ENCODE measurements at regions not wholly inside any gene's neighbourhood (a gene's known extent, or its start where the extent isn't known, plus 50 kb on each side); places are given as distances from the start of the nearest gene placed in this dataset.
A peak's percentile ranks its signal among the peaks of the same experiment; 100 is the strongest.

DNA sequence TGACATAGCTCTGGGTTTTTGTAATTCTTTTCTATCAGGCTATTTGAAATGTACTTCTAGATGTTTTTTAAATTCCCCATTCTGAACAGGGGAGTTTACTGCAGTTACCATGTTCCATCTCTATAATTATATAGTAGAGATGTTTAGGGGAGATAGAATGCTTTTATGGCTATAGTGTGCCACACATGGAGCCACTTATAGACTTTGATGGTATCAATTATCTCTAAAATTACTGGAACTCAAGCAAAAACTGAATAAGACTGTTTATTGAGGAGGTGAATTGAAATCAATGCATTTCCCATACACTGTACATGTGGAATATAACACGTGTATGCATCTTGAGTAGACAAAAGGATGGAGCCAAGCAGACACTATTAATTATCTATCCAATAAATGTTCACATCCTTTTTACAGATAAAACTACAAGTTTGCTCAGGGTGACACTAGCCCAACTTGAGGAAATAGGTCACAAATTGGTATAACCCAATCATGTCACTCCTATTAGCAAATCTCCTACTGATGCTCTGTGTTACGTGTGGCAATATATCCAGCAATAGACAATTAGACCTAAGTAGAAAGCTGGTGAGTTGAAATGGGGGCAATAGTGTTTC is 1882.6 kb downstream of the PCDH9 start:
- H3K4me3 ChIP-seq (ENCODE audit: low read length, poor library complexity, severe bottlenecking), result no peak overlapping the region
- H3K9me3 ChIP-seq (ENCODE audit: insufficient read depth, low read depth, low read length), result no peaks in the 10 kb centered on the region
- H2AFZ ChIP-seq (ENCODE audit: low read length), result no peak overlapping the region
- no peaks in the 10 kb centered on the region for H3K36me3 ChIP-seq (ENCODE audit: insufficient read depth, low read length)
- no peaks in the 10 kb centered on the region for H4K20me1 ChIP-seq (ENCODE audit: insufficient read depth, low read length, poor library complexity, severe bottlenecking)
- no peaks in the 10 kb centered on the region for H3K79me2 ChIP-seq (ENCODE audit: insufficient read depth, low read length)
- H3K4me2 ChIP-seq (ENCODE audit: low read depth, low read length, poor library complexity, severe bottlenecking), result no peak overlapping the region
- H3K9ac ChIP-seq (ENCODE audit: low read depth, low read length, poor library complexity, severe bottlenecking), result no peak overlapping the region
- no peaks in the 10 kb centered on the region for H3F3A ChIP-seq (ENCODE audit: low read depth)
- H3K4me1 ChIP-seq (ENCODE audit: insufficient read depth, low read length, poor library complexity, severe bottlenecking), result peaks cover 6% of the 10 kb centered on the region
- no peaks in the 10 kb centered on the region for H3K9me2 ChIP-seq (replicated peaks; ENCODE audit: low read depth, low read length)
- no peak for TF ChIP-seq EZH2phosphoT487 (IDR thresholded peaks at IDR 0.05; ENCODE audit: borderline replicate concordance)
- TF ChIP-seq, protein P1, sequence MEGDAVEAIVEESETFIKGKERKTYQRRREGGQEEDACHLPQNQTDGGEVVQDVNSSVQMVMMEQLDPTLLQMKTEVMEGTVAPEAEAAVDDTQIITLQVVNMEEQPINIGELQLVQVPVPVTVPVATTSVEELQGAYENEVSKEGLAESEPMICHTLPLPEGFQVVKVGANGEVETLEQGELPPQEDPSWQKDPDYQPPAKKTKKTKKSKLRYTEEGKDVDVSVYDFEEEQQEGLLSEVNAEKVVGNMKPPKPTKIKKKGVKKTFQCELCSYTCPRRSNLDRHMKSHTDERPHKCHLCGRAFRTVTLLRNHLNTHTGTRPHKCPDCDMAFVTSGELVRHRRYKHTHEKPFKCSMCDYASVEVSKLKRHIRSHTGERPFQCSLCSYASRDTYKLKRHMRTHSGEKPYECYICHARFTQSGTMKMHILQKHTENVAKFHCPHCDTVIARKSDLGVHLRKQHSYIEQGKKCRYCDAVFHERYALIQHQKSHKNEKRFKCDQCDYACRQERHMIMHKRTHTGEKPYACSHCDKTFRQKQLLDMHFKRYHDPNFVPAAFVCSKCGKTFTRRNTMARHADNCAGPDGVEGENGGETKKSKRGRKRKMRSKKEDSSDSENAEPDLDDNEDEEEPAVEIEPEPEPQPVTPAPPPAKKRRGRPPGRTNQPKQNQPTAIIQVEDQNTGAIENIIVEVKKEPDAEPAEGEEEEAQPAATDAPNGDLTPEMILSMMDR (conservative IDR thresholded peaks at IDR 0.05; ENCODE audit: low read length), result no peak
- no peaks in the 10 kb centered on the region for H3K27me3 ChIP-seq (ENCODE audit: insufficient read depth, low read length, poor library complexity, severe bottlenecking)

DNA sequence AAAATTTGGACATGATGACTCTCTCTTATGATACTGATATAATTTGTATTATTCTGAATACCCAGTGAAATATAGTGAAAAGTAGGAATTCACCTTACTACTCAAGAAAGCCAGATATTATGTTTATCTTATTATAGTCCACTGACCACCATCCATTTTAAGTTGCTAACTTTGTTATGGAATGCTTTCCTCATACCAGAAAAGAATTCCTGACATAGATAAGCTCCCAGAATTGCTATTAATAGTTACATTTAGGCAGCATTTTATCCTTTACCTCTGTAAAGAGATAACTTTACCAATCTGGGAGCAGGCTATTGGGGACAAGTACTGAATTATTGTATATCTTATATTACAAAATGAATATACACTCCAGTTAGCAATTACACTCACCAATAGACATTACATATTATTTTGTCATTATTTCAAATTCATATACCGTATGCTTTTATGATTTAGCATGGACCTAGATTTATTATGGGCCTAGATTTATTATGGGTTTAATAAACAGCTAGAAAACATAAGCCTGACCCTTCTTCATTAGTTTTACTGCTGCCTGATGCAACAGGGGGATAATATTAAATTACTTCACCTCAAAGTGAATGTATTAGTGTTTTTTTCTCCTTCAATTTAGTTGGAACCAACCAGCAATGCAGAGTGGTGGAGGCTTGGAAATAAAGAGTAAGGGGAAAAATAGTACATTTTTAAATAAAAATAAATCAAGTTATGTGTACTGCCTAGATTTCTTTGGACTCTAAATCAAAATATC is 1886.1 kb downstream of the PCDH9 start:
- Histone ChIP-seq H3K9me2 (replicated peaks; ENCODE audit: low read depth, low read length) (no peaks in the 10 kb centered on the region), H4K20me1 (ENCODE audit: insufficient read depth, low read length, poor library complexity, severe bottlenecking) (no peaks in the 10 kb centered on the region), H3K36me3 (ENCODE audit: insufficient read depth, low read length) (no peaks in the 10 kb centered on the region), H3K79me2 (ENCODE audit: insufficient read depth, low read length) (no peaks in the 10 kb centered on the region), H3K27me3 (ENCODE audit: insufficient read depth, low read length, poor library complexity, severe bottlenecking) (no peaks in the 10 kb centered on the region), H3K9ac (ENCODE audit: low read depth, low read length, poor library complexity, severe bottlenecking) (no peak overlapping the region), H3F3A (ENCODE audit: low read depth) (no peaks in the 10 kb centered on the region), H3K4me2 (ENCODE audit: low read depth, low read length, poor library complexity, severe bottlenecking) (no peak overlapping the region), H3K9me3 (ENCODE audit: insufficient read depth, low read depth, low read length) (no peaks in the 10 kb centered on the region), H3K4me1 (ENCODE audit: insufficient read depth, low read length, poor library complexity, severe bottlenecking) (peaks cover 9% of the 10 kb centered on the region), H2AFZ (ENCODE audit: low read length) (no peak overlapping the region), H3K4me3 (ENCODE audit: low read length, poor library complexity, severe bottlenecking) (no peak overlapping the region)
- no peak for TF ChIP-seq EZH2phosphoT487 (IDR thresholded peaks at IDR 0.05; ENCODE audit: borderline replicate concordance)
- TF ChIP-seq, protein P1 (conservative IDR thresholded peaks at IDR 0.05; ENCODE audit: low read length), result no peak

DNA sequence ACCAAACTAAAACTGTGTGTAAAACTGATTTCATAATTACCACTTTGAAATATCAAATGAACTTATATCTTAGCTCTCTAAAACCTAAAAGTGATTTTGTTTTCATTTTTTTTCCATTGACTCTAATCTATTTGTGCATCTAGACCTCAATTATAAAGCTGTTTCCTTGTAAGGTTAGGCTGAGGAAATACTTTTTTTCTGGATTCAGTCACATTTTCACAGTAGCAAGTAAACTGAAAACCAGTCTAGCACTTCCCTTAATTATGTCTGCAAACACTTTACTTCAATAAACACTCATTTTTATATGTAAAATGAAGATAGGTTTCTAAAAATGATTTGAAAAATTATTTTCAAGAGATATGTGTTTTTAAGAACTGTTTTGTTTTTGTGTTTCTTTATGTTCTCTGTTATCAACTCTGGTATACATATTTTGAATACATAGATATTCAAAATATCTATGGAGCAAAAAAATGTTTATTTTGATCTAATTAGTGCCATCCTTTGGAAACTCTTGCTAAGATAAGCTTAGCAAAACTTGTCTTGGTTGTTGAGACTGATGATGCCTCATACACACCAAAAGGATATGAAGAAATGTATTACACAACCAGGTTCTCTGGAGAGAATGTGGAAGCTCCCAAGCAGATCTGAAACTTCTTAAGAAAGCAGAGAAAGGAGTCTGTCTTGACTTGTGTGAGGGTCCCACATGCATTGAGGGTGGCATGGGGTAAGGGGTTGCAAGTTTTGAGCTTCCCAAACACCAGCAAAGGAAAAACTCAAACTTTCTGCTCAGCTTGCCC is 1887.4 kb downstream of the PCDH9 start:
- Histone ChIP-seq H3K4me2 (ENCODE audit: low read depth, low read length, poor library complexity, severe bottlenecking) (no peak overlapping the region), H3K4me3 (ENCODE audit: low read length, poor library complexity, severe bottlenecking) (no peak overlapping the region), H3K9me2 (replicated peaks; ENCODE audit: low read depth, low read length) (no peaks in the 10 kb centered on the region), H2AFZ (ENCODE audit: low read length) (peak overlapping the region; percentile 86), H4K20me1 (ENCODE audit: insufficient read depth, low read length, poor library complexity, severe bottlenecking) (no peaks in the 10 kb centered on the region), H3K4me1 (ENCODE audit: insufficient read depth, low read length, poor library complexity, severe bottlenecking) (peaks cover 9% of the 10 kb centered on the region), H3K9me3 (ENCODE audit: insufficient read depth, low read depth, low read length) (no peaks in the 10 kb centered on the region), H3K36me3 (ENCODE audit: insufficient read depth, low read length) (no peaks in the 10 kb centered on the region), H3F3A (ENCODE audit: low read depth) (no peaks in the 10 kb centered on the region), H3K9ac (ENCODE audit: low read depth, low read length, poor library complexity, severe bottlenecking) (no peak overlapping the region), H3K27me3 (ENCODE audit: insufficient read depth, low read length, poor library complexity, severe bottlenecking) (no peaks in the 10 kb centered on the region), H3K79me2 (ENCODE audit: insufficient read depth, low read length) (no peaks in the 10 kb centered on the region)
- no peak for TF ChIP-seq EZH2phosphoT487 (IDR thresholded peaks at IDR 0.05; ENCODE audit: borderline replicate concordance)
- TF ChIP-seq, protein P1 (conservative IDR thresholded peaks at IDR 0.05; ENCODE audit: low read length), result no peak

Measured in Loucy (cell line).